ENCODE measurements at regions not wholly inside any gene's neighbourhood (a gene's known extent, or its start where the extent isn't known, plus 50 kb on each side); places are given as distances from the start of the nearest gene placed in this dataset.

DNA sequence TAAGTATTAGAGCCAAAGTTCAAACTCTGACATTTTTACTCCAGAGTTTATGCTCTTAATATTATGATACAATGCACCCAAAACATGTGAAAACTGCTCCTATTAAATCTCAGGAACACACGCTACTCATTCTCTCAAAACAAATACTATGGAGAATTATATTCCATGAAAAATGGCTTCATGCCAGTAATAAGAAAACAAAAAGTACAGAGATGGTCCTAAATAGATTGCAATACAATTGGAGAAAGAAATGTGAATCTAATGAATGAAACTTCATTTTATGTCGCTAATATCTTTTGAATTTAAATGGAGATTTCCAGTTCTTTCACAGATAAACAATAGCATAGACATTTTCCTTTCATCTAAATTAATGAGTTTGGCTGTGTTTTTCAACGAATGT is 384.3 kb downstream of the ADAMTS20 start:
- H3K36me3 ChIP-seq (ENCODE audit: control insufficient read depth in 1 of 2, insufficient read depth in 2 of 2, low read length in 2 of 2), result no peaks in the 10 kb centered on the region
- intact Hi-C loops (cut with micrococcal nuclease), result no loop called here
- no peak for TF ChIP-seq ZNF274 (IDR thresholded peaks at IDR 0.05; ENCODE audit: low read depth, low read length)
- TF ChIP-seq EGR1 (IDR thresholded peaks at IDR 0.05; ENCODE audit: low read depth), result no peak
- no peak for TF ChIP-seq FOSL1 (IDR thresholded peaks at IDR 0.05; ENCODE audit: low read depth)
- TF ChIP-seq, protein P1, sequence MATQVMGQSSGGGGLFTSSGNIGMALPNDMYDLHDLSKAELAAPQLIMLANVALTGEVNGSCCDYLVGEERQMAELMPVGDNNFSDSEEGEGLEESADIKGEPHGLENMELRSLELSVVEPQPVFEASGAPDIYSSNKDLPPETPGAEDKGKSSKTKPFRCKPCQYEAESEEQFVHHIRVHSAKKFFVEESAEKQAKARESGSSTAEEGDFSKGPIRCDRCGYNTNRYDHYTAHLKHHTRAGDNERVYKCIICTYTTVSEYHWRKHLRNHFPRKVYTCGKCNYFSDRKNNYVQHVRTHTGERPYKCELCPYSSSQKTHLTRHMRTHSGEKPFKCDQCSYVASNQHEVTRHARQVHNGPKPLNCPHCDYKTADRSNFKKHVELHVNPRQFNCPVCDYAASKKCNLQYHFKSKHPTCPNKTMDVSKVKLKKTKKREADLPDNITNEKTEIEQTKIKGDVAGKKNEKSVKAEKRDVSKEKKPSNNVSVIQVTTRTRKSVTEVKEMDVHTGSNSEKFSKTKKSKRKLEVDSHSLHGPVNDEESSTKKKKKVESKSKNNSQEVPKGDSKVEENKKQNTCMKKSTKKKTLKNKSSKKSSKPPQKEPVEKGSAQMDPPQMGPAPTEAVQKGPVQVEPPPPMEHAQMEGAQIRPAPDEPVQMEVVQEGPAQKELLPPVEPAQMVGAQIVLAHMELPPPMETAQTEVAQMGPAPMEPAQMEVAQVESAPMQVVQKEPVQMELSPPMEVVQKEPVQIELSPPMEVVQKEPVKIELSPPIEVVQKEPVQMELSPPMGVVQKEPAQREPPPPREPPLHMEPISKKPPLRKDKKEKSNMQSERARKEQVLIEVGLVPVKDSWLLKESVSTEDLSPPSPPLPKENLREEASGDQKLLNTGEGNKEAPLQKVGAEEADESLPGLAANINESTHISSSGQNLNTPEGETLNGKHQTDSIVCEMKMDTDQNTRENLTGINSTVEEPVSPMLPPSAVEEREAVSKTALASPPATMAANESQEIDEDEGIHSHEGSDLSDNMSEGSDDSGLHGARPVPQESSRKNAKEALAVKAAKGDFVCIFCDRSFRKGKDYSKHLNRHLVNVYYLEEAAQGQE (IDR thresholded peaks at IDR 0.05; ENCODE audit: low read depth), result no peak
- TF ChIP-seq SP1 (IDR thresholded peaks at IDR 0.05; ENCODE audit: low read depth), result no peak
- no peak for TF ChIP-seq RAD21 (IDR thresholded peaks at IDR 0.05; ENCODE audit: low read depth)
- TF ChIP-seq CBX3 (IDR thresholded peaks at IDR 0.05; ENCODE audit: low read depth), result no peak
- no peak overlapping the region for H3K27ac ChIP-seq (ENCODE audit: low read depth, low read length)
- CTCF ChIA-PET, result no interaction called here
- H3K9me2 ChIP-seq (ENCODE audit: insufficient read depth), result no peaks in the 10 kb centered on the region
- no peaks in the 10 kb centered on the region for H3K9me3 ChIP-seq (ENCODE audit: control insufficient read depth in 1 of 2, insufficient read depth in 1 of 2, low read depth in 1 of 2, low read length in 2 of 2)
- no peak overlapping the region for H3K4me3 ChIP-seq (replicated peaks in 1 of 2; ENCODE audit: low read depth in 1 of 2, low read length in 2 of 2)
- H4K20me1 ChIP-seq (ENCODE audit: insufficient read depth), result no peaks in the 10 kb centered on the region
- no peak overlapping the region for H3K4me2 ChIP-seq (ENCODE audit: low read length)
- no peak overlapping the region for H2AFZ ChIP-seq (ENCODE audit: low read depth, low read length, poor library complexity, severe bottlenecking)
- POLR2A ChIA-PET, result no interaction called here
- no peaks in the 10 kb centered on the region for H3K79me2 ChIP-seq (ENCODE audit: insufficient read depth, low read length)
- DNase-seq (ENCODE audit: low read depth, low spot score), result no peak
- no peak for ATAC-seq
- H3K4me1 ChIP-seq (ENCODE audit: control insufficient read depth in 1 of 2, insufficient read depth in 2 of 2, low read length in 2 of 2), result no peaks in the 10 kb centered on the region
- H3K27me3 ChIP-seq (ENCODE audit: insufficient read depth, low read length), result no peaks in the 10 kb centered on the region
- BruUV-seq (replicated peaks), result no TSS peak
- RAD21 ChIA-PET (ENCODE audit: low non-redundant PET in 1 of 2, low total read pairs in 2 of 2, uncharacterized antibody in 2 of 2, unreplicated experiment in 2 of 2), result no interaction called here
- no peak overlapping the region for H3K9ac ChIP-seq (ENCODE audit: low read length)

DNA sequence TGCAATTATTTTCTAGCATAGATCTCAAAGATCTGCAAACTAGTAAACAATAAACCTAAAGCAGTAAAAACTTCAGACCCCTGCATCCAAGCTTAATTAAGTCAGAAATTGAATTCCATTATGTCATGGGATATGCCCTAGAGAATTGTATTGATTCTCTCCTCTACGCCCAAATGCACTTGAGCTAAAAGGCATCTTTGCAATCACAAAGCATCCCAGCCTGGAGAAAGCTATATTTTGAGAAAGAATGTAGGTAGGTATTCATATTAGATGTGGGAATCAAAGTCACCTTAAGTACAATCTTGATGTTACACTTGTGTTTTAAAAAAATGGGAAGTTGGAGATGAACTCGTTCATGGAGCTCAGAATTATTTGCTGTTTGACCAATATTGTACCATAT is 386.7 kb downstream of the ADAMTS20 start:
- DNase-seq (ENCODE audit: low read depth, low spot score), result no peak

More for the DNA sequence above, 386.7 kb downstream of the ADAMTS20 start:
- no peak overlapping the region for H2AFZ ChIP-seq (ENCODE audit: low read depth, low read length, poor library complexity, severe bottlenecking)
- TF ChIP-seq CEBPB (IDR thresholded peaks at IDR 0.05; ENCODE audit: low read depth) (no peak), FOSL1 (IDR thresholded peaks at IDR 0.05; ENCODE audit: low read depth) (no peak), POLR2A (IDR thresholded peaks at IDR 0.05; ENCODE audit: borderline replicate concordance, extremely low read depth, insufficient read depth, insufficient read length) (no peak), SRF (IDR thresholded peaks at IDR 0.05; ENCODE audit: low read depth) (no peak)
- H4K20me1 ChIP-seq (ENCODE audit: insufficient read depth), result no peaks in the 10 kb centered on the region
- RAD21 ChIA-PET (ENCODE audit: low non-redundant PET in 1 of 2, low total read pairs in 2 of 2, uncharacterized antibody in 2 of 2, unreplicated experiment in 2 of 2), result no interaction called here
- no peak overlapping the region for H3K27ac ChIP-seq (ENCODE audit: low read depth, low read length)
- no peak for ATAC-seq
- H3K9me3 ChIP-seq (ENCODE audit: control insufficient read depth in 1 of 2, insufficient read depth in 1 of 2, low read depth in 1 of 2, low read length in 2 of 2), result no peaks in the 10 kb centered on the region
- no peaks in the 10 kb centered on the region for H3K36me3 ChIP-seq (ENCODE audit: control insufficient read depth in 1 of 2, insufficient read depth in 2 of 2, low read length in 2 of 2)
- no TSS peak for BruUV-seq (replicated peaks)
- no peaks in the 10 kb centered on the region for H3K27me3 ChIP-seq (ENCODE audit: insufficient read depth, low read length)
- H3K4me3 ChIP-seq (replicated peaks in 1 of 2; ENCODE audit: low read depth in 1 of 2, low read length in 2 of 2), result no peak overlapping the region
- H3K9me2 ChIP-seq (ENCODE audit: insufficient read depth), result no peaks in the 10 kb centered on the region
- no peak overlapping the region for H3K9ac ChIP-seq (ENCODE audit: low read length)
- no peaks in the 10 kb centered on the region for H3K4me1 ChIP-seq (ENCODE audit: control insufficient read depth in 1 of 2, insufficient read depth in 2 of 2, low read length in 2 of 2)
- POLR2A ChIA-PET, result no interaction called here
- CTCF ChIA-PET, result no interaction called here
- intact Hi-C loops (cut with micrococcal nuclease), result no loop called here
- H3K79me2 ChIP-seq (ENCODE audit: insufficient read depth, low read length), result no peaks in the 10 kb centered on the region
- H3K4me2 ChIP-seq (ENCODE audit: low read length), result no peak overlapping the region
